ENCODE measurements at regions not wholly inside any gene's neighbourhood (a gene's known extent, or its start where the extent isn't known, plus 50 kb on each side); places are given as distances from the start of the nearest gene placed in this dataset.

DNA sequence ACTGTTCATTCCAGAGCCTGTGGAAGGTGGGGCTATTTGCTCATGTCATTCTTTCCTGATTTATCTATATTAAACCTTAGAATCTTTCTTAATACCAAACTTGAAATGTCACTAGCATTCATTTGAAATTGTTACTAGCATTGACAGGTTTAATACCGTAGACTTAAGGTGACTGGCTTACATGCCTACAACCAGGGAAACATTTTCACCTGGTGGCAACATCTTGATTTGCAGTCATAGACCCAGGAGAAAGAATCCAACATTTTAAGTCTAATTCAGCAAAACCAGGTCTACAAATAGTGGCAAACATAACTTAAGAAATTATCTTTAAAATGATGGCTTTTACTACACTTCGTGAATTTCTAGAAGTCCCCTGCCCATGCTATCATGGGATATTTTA lies 353.7 kb downstream of the HTR7 start (continued):
- no peak for TF ChIP-seq ZNF558 (CRISPR knock-in tag; IDR thresholded peaks at IDR 0.05; ENCODE audit: borderline replicate concordance)

DNA sequence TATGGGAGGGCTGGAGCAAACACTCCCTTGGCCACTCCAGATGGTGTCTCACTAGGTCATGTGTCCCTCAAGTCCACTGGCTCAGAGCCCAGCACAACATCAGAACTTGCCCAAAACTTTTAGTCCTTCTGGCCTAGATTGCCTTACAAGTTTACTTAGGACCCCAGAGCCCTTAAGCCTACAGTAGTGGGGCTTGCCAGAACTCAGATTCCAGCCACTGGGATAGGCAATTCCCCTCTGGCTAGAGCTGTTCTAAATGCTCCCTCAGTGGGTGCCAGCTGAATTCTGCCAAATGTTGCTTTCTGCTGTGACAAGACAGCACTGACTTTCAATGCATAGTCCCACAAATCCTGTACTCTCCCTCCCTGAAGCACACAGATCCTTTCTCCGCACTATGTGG lies 331.1 kb downstream of the HTR7 start:
- no peaks in the 10 kb centered on the region for H3K4me1 ChIP-seq (ENCODE audit: insufficient read depth, low read length)
- no peak overlapping the region for H2AFZ ChIP-seq (ENCODE audit: low read length)
- H3K79me2 ChIP-seq (ENCODE audit: insufficient read depth, low read length), result no peaks in the 10 kb centered on the region
- no peak overlapping the region for H3K4me2 ChIP-seq (ENCODE audit: low read depth, low read length)
- in situ Hi-C loops (cut with HindIII; ENCODE audit: extremely low pct_ligation_motif_present, low pct_unique_long_range_greater_than_20kb), result no loop called here
- no peak overlapping the region for H3K27ac ChIP-seq (ENCODE audit: extremely low read length, insufficient read depth, low read length)
- 14% methylated on average over 1 of the region's 1 CpG for WGBS (ENCODE audit: low lambda C conversion rate)
- H3K27me3 ChIP-seq (ENCODE audit: control insufficient read depth in 1 of 2, insufficient read depth in 2 of 2, low read length in 2 of 2), result no peaks in the 10 kb centered on the region
- DNase-seq (ENCODE audit: low spot score) (no peak), ATAC-seq (no peak), FAIRE-seq (no peak)
- BruUV-seq (replicated peaks), result no TSS peak
- H3K4me3 ChIP-seq (replicated peaks in 1 of 3; ENCODE audit: insufficient read depth in 1 of 3, low read depth in 2 of 3, low read length in 3 of 3), result no peak overlapping the region
- TF ChIP-seq ZNF34 (CRISPR knock-in tag; IDR thresholded peaks at IDR 0.05; ENCODE audit: borderline replicate concordance) (no peak), ZSCAN20 (CRISPR knock-in tag; IDR thresholded peaks at IDR 0.05; ENCODE audit: borderline replicate concordance) (no peak), ZBTB21 (CRISPR knock-in tag; IDR thresholded peaks at IDR 0.05) (no peak), ZBTB38 (CRISPR knock-in tag; IDR thresholded peaks at IDR 0.05) (no peak), ZC3H13 (CRISPR knock-in tag; IDR thresholded peaks at IDR 0.05) (no peak), ZKSCAN5 (CRISPR knock-in tag; IDR thresholded peaks at IDR 0.05) (no peak), HHEX (CRISPR knock-in tag; IDR thresholded peaks at IDR 0.05) (no peak), NR2F6 (IDR thresholded peaks at IDR 0.05) (no peak), NR2F6 (CRISPR knock-in tag; IDR thresholded peaks at IDR 0.05) (no peak)
- TF ChIP-seq, protein P1, sequence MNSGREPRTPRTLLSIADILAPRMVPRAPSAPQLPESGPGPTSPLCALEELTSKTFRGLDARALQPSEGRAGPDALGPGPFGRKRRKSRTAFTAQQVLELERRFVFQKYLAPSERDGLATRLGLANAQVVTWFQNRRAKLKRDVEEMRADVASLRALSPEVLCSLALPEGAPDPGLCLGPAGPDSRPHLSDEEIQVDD (CRISPR knock-in tag; IDR thresholded peaks at IDR 0.05; ENCODE audit: borderline replicate concordance), result no peak
- H3K9ac ChIP-seq (ENCODE audit: insufficient read depth, low read depth, low read length), result no peak overlapping the region
- ChIA-PET CTCF (ENCODE audit: low intra/inter-chr PET ratio, low total read pairs) (no interaction called here), POLR2A (no interaction called here)
- intact Hi-C loops (cut with micrococcal nuclease; ENCODE audit: unreplicated experiment), result no loop called here
- H3K9me3 ChIP-seq (ENCODE audit: low read length), result 0 out of 2 replicates have a peak, but pooled peaks cover 16% of the 10 kb centered on the region
- no peaks in the 10 kb centered on the region for H3K36me3 ChIP-seq (replicated peaks in 1 of 2; ENCODE audit: control insufficient read depth in 1 of 2, insufficient read depth in 2 of 2, low read length in 2 of 2)
- H4K20me1 ChIP-seq (ENCODE audit: insufficient read depth, low read length), result no peaks in the 10 kb centered on the region

All from HepG2 (cell line).